ENCODE measurements at regions not wholly inside any gene's neighbourhood (a gene's known extent, or its start where the extent isn't known, plus 50 kb on each side); places are given as distances from the start of the nearest gene placed in this dataset.
A peak's percentile ranks its signal among the peaks of the same experiment; 100 is the strongest.

- no peak for DNase-seq (ENCODE audit: low read depth in 2 of 2)
These were observed 496.6 kb downstream of the ADGRL2 start for GRCh38 chr1:82297139-82297896.

DNA sequence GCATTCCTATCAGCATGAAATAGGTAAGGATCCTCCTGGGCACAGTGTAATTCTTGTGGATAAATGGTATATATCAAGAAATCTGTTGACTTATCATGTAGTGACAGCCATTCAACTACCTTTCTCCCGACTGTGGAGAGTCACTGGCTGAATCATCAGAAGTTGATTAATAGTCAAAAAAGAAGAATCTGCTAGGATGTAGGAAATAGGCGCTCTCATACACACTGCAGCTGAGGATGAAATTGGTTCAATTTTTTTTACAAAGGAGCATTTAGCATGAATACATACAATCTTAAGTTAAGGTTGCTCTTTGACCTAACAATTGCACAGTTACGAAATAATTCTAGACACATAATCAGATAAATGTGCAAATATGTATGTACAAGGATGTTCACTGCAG is 486.8 kb downstream of the ADGRL2 start:
- DNase-seq (ENCODE audit: low read depth in 2 of 2), result no peak

GRCh38 chr1:82284213-82284612 is 483.5 kb downstream of the ADGRL2 start:
- no peak for DNase-seq (ENCODE audit: low read depth in 2 of 2)

- DNase-seq (ENCODE audit: low read depth in 2 of 2), result no peak
These were observed 478.5 kb downstream of the ADGRL2 start for GRCh38 chr1:82279241-82279640.

GRCh38 chr1:82273816-82274215 is 473.1 kb downstream of the ADGRL2 start:
- DNase-seq (ENCODE audit: low read depth in 2 of 2), result no peak

- peak; percentile 23 for DNase-seq (ENCODE audit: low read depth in 2 of 2)
These were observed 468.7 kb downstream of the ADGRL2 start for GRCh38 chr1:82269431-82269830.

- no peak for DNase-seq (ENCODE audit: low read depth in 2 of 2)
These were observed 468.1 kb downstream of the ADGRL2 start for GRCh38 chr1:82268826-82269225.

- no peak for DNase-seq (ENCODE audit: low read depth in 2 of 2)
These were observed 465.6 kb downstream of the ADGRL2 start for GRCh38 chr1:82266351-82266750.

GRCh38 chr1:82265436-82265835 is 464.7 kb downstream of the ADGRL2 start:
- DNase-seq (ENCODE audit: low read depth in 2 of 2), result no peak

- no peak for DNase-seq (ENCODE audit: low read depth in 2 of 2)
These were observed 464.1 kb downstream of the ADGRL2 start for GRCh38 chr1:82264802-82265201.

DNA sequence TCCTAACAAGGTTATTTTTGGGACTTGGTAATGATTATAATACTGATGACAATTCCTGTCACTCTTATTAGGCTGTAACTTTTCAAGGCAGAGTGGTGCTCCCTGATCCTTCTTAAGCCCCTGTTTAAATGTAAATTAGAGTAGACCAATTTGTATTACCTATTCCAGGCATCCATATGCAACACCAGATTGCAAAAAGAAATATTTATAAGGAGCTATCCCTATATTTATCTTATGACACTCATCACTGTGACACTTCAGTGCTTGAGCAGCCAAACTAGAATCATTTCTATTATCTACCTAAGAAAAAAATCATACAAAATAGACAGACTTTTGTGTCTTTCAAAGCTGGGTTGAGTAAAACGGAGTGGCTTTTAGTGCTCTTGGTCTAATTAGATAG is 462.7 kb downstream of the ADGRL2 start:
- no peak for DNase-seq (ENCODE audit: low read depth in 2 of 2)

DNA sequence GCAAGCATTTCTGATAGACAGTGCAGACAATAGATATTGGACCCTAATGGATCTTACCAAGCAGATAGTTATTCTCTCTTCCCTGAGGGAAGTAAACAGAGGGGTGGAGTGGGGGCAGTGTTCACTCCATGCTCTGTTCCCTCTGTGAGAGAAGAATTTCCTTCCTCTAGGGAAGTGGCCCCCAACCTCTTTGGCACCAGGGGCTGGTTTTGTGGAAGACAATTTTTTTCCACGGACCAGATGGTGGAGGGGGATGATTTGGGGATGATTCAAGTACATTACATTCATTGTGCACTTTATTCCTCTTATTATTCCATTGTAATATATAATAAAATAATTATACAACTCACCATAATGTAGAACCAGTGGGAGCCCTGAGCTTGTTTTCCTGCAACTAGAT is 459.9 kb downstream of the ADGRL2 start:
- DNase-seq (ENCODE audit: low read depth in 2 of 2), result no peak

- no peak for DNase-seq (ENCODE audit: low read depth in 2 of 2)
These were observed 459.3 kb downstream of the ADGRL2 start for GRCh38 chr1:82260051-82260450.

GRCh38 chr1:82258887-82259286 is 458.2 kb downstream of the ADGRL2 start:
- DNase-seq (ENCODE audit: low read depth in 2 of 2), result no peak

GRCh38 chr1:82246050-82246449 is 445.3 kb downstream of the ADGRL2 start:
- no peak for DNase-seq (ENCODE audit: low read depth in 2 of 2)

- DNase-seq (ENCODE audit: low read depth in 2 of 2), result no peak
These were observed 444.7 kb downstream of the ADGRL2 start for GRCh38 chr1:82245345-82246014.

GRCh38 chr1:82240571-82240970 is 439.8 kb downstream of the ADGRL2 start:
- DNase-seq (ENCODE audit: low read depth in 2 of 2), result no peak

DNA sequence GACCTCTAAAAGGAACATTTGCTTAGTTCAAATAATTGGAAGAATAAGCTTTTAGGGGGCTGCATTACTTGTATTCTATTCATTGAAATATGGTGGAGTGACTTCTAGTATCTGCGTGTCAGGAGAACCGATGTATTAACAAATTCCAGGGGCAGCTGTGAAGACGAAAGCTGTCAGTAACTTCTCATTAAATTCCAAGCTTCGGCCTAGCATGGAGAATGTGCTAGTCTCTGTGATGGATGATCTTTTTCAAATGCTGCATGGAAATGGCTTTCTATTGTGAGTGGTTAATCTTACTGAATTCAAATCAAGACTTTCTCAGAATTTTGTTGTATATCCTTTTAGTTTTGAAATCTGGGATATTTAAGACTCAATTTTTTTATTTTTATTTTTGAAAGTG is 429.9 kb downstream of the ADGRL2 start:
- no peak for DNase-seq (ENCODE audit: low read depth in 2 of 2)

- DNase-seq (ENCODE audit: low read depth in 2 of 2), result no peak
These were observed 426.8 kb downstream of the ADGRL2 start for GRCh38 chr1:82227306-82228095.

DNA sequence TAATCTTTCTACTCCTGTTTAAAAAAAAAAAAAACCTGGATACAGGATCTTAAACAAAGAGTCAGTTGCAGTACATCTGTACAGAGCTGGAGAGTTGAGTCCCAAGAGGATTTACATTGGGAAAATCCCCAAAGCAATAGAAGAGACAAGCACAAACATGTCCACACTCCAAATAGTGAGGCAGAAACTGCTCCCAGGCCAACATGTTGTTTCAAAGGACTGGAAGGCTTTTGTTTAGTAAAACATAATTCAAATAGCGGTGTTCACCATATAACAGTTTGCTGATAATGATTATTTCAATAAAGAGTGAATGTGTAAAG is 425.4 kb downstream of the ADGRL2 start:
- no peak for DNase-seq (ENCODE audit: low read depth in 2 of 2)

DNA sequence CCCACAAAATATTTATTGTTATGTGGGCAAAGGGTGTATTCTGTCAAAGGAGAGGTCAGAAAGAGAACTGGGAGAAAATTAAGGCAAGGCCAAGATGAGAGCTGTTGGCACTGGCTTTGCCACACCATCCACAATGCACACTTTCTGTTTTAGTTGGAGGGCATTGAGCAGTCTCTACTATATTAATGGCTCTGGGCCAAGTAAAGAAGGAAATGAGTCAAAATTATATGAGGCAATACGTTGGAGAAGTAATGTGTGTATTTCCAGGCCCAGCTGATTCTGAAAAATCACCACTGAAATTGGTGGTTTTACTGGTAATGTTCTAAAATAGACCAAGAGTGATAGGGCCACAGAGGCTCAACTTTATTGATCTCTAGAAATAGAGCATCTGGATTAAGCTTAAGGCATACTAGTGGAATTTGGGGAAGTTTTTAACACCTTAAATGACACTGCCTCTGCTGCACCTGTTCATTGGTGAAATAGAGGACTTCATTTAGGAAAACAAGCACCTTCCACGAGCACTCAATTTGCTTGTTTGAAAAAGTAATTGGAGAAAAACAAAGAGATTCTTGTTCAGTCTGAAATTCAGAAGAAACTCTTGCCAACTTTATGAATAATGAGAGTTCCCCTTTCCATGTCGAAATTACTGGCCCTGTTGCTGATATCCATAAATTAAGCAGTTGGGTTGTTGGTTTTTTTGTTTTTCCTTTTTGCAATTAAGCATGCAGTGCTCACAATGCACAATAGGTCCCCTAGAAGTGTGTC is 424.9 kb downstream of the ADGRL2 start:
- peak; percentile 18 to 25 for DNase-seq (ENCODE audit: low read depth in 2 of 2)

DNA sequence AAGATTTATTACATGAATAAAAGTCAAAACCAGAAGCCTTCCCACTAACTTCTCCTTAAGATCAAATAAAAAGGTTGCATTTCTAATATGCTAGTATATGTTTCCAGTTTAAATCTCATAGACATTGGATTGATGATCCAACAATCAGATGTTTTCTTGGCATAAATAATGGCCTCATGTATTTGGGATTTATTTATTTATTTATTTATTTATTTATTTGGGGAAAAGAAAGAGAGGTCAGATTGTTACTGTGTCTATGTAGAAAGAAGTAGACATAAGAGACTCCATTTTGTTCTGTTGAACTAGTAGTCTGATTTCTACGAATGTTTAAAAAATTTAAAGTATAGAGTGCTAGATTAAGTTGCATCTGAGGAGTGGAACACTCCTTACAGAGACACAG is 422.4 kb downstream of the ADGRL2 start:
- DNase-seq (ENCODE audit: low read depth in 2 of 2), result no peak

Data from fibroblast of skin of left quadriceps (primary cell).